ENCODE measurements at regions not wholly inside any gene's neighbourhood (a gene's known extent, or its start where the extent isn't known, plus 50 kb on each side); places are given as distances from the start of the nearest gene placed in this dataset.

DNA sequence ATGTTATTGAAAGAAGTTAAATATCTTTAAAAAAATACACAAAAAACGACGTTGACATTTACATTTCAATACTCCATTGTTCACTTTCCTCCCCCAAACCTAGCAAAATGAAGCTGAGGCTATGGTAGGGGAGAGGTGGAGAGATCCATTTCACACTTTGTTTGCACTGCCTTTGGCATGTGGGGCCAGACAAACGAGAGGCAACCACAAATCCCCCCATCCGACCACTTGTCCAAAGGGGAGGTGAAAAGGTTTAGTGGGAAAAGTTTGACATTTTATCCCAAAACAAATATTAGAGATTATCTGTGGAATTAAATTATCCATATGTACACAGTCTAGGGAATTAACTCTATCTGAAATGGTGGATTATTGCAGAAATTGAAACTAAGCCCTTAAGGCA is 261.7 kb upstream of the FIGN start:
- no peak for FAIRE-seq
- DNase-seq (ENCODE audit: low read depth), result no peak
- Histone ChIP-seq H3K27me3 (ENCODE audit: control insufficient read depth, insufficient read depth, low read length) (no peaks in the 10 kb centered on the region), H3K36me3 (ENCODE audit: control insufficient read depth, insufficient read depth, low read length) (no peaks in the 10 kb centered on the region), H3K4me3 (ENCODE audit: low read depth, low read length) (no peak overlapping the region)
- no peak for TF ChIP-seq CTCF (IDR thresholded peaks at IDR 0.05; ENCODE audit: insufficient read depth, low read length, severe bottlenecking)

DNA sequence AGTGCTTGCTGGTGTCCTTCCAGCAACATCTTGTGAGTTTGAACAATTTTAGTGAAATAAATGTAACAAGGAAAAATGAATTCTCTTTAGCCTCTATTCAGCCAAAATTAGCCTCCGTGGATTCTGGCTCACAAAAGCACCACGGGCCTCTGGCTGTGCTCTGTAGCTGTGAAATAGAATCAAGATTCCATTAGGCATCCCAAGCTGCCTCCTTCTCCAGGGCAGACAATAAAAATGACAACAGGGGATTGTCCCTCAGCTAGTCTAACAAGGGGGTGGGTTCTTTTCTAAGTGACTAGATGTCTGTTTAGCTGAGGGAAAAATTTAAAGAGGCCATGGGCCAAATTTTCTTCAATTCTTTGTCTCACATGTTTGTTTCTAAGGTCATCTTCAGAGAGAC is 254.7 kb upstream of the FIGN start:
- DNase-seq (ENCODE audit: low read depth) (no peak), FAIRE-seq (no peak)
- H3K36me3 ChIP-seq (ENCODE audit: control insufficient read depth, insufficient read depth, low read length), result no peaks in the 10 kb centered on the region
- H3K4me3 ChIP-seq (ENCODE audit: low read depth, low read length), result no peak overlapping the region
- TF ChIP-seq CTCF (IDR thresholded peaks at IDR 0.05; ENCODE audit: insufficient read depth, low read length, severe bottlenecking), result no peak
- no peaks in the 10 kb centered on the region for H3K27me3 ChIP-seq (ENCODE audit: control insufficient read depth, insufficient read depth, low read length)

GRCh38 chr2:163990101-163990500 is 254.3 kb upstream of the FIGN start:
- FAIRE-seq (no peak), DNase-seq (ENCODE audit: low read depth) (no peak)
- H3K36me3 ChIP-seq (ENCODE audit: control insufficient read depth, insufficient read depth, low read length), result no peaks in the 10 kb centered on the region
- no peak for TF ChIP-seq CTCF (IDR thresholded peaks at IDR 0.05; ENCODE audit: insufficient read depth, low read length, severe bottlenecking)
- no peak overlapping the region for H3K4me3 ChIP-seq (ENCODE audit: low read depth, low read length)
- H3K27me3 ChIP-seq (ENCODE audit: control insufficient read depth, insufficient read depth, low read length), result no peaks in the 10 kb centered on the region

GRCh38 chr2:163987175-163987940 is 251.6 kb upstream of the FIGN start:
- no peak for TF ChIP-seq CTCF (IDR thresholded peaks at IDR 0.05; ENCODE audit: insufficient read depth, low read length, severe bottlenecking)
- FAIRE-seq (no peak), DNase-seq (ENCODE audit: low read depth) (no peak)
- Histone ChIP-seq H3K4me3 (ENCODE audit: low read depth, low read length) (no peak overlapping the region), H3K36me3 (ENCODE audit: control insufficient read depth, insufficient read depth, low read length) (no peaks in the 10 kb centered on the region), H3K27me3 (ENCODE audit: control insufficient read depth, insufficient read depth, low read length) (no peaks in the 10 kb centered on the region)

GRCh38 chr2:163984986-163985385 is 249.2 kb upstream of the FIGN start:
- H3K4me3 ChIP-seq (ENCODE audit: low read depth, low read length), result no peak overlapping the region
- TF ChIP-seq CTCF (IDR thresholded peaks at IDR 0.05; ENCODE audit: insufficient read depth, low read length, severe bottlenecking), result no peak
- DNase-seq (ENCODE audit: low read depth) (no peak), FAIRE-seq (no peak)
- no peaks in the 10 kb centered on the region for H3K27me3 ChIP-seq (ENCODE audit: control insufficient read depth, insufficient read depth, low read length)
- no peaks in the 10 kb centered on the region for H3K36me3 ChIP-seq (ENCODE audit: control insufficient read depth, insufficient read depth, low read length)

DNA sequence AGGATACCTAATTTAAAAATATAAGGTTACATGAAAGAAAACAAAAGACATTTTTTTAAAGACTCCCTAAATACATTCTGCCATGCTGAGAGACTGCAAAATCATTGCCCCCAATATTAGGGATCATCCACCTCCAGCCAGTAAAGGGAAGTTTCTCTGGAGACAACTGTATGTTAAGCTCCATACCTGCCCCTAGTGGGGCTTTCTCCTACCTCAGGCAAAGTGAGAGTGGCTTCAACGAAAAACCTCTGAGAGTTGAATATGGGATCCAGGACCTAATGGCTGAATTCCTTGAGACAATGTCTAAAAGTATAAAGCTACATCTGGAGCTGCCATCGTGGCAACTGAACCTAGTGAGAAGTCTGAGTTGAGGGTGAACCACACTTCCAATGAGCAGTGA is 248.1 kb upstream of the FIGN start:
- Histone ChIP-seq H3K4me3 (ENCODE audit: low read depth, low read length) (no peak overlapping the region), H3K36me3 (ENCODE audit: control insufficient read depth, insufficient read depth, low read length) (no peaks in the 10 kb centered on the region), H3K27me3 (ENCODE audit: control insufficient read depth, insufficient read depth, low read length) (no peaks in the 10 kb centered on the region)
- DNase-seq (ENCODE audit: low read depth) (no peak), FAIRE-seq (no peak)
- no peak for TF ChIP-seq CTCF (IDR thresholded peaks at IDR 0.05; ENCODE audit: insufficient read depth, low read length, severe bottlenecking)

All from bronchial epithelial cell (primary cell).